Sigmoid colon (tissue), 6 donors: ENCODE measurements at regions not wholly inside any gene's neighbourhood (a gene's known extent, or its start where the extent isn't known, plus 50 kb on each side); places are given as distances from the start of the nearest gene placed in this dataset.

Experiments used
- DNase-seq: peaks from one replicate; pipeline ENCODE4 v3.0.0-alpha.2; 2019
- H3K27ac ChIP-seq, 4 donors: fragments of 200-600 bp; sonication (generic); one replicate each; pipeline ENCODE4 v1.5.1; 2016 to 2019; ENCODE audit warnings: mild to moderate bottlenecking in 1 of 4
- H3K27me3 ChIP-seq, 3 donors: fragments of 200-600 bp; sonication (generic); one replicate each; pipeline ENCODE4 v1.5.1; 2019; ENCODE audit warnings: mild to moderate bottlenecking in 1 of 3
- H3K36me3 ChIP-seq, 4 donors: fragments of 200-600 bp; sonication (generic); one replicate each; pipeline ENCODE4 v1.5.1; 2016 to 2019
- H3K4me1 ChIP-seq, 4 donors: fragments of 200-600 bp; sonication (generic); one replicate each; pipeline ENCODE4 v1.5.1; 2017 to 2019
- H3K4me3 ChIP-seq, 4 donors: fragments of 200-600 bp; sonication (generic); one replicate each; pipeline ENCODE4 v1.5.1; 2017 to 2019; ENCODE audit warnings: mild to moderate bottlenecking in 2 of 4, moderate library complexity in 1 of 4
- H3K9me3 ChIP-seq, 4 donors: fragments of 200-600 bp in 3 of 4; sonication (generic) in 3 of 4; one replicate each; pipeline versions ENCODE4 v1.5.1 to v1.6.1; 2013 to 2019
- EP300 ChIP-seq, 4 donors: sonication (generic); formaldehyde crosslinking; IDR thresholded peaks; one replicate each; pipeline ENCODE4 v1.6.1; 2017; ENCODE audit warnings: antibody characterized with exemption in 4 of 4
- POLR2A ChIP-seq, 2 donors: fragments of 450-650 bp; IDR thresholded peaks; one replicate each; pipeline ENCODE4 v1.6.1; 2016; ENCODE audit warnings: antibody characterized with exemption in 2 of 2, mild to moderate bottlenecking in 2 of 2, moderate library complexity in 2 of 2
- POLR2AphosphoS5 ChIP-seq, 4 donors: sonication (generic); formaldehyde crosslinking; IDR thresholded peaks; one replicate each; pipeline ENCODE4 v1.6.1; 2017; ENCODE audit warnings: antibody characterized with exemption in 4 of 4
- WGBS, 2 donors: extraction: QIAGEN DNeasy Blood & Tissue Kit; methylation state at CpG; one replicate each; pipeline ENCODE4 v1.1.7; 2013; 5-methylcytosine and 5-hydroxymethylcytosine counted together
- intact Hi-C: fragments of 100-400 bp; cut with DNase I; formaldehyde crosslinking; loops from one replicate; pipeline ENCODE4 v1.15.1; 2023
- TF ChIP-seq, protein P1 (sequence below), 4 experiments: fragments of 450-650 bp in 3 of 4; fragments of 200-600 bp in 1 of 4; IDR thresholded peaks; one replicate each; pipeline ENCODE4 v1.5.1; 2016 to 2019; ENCODE audit warnings: antibody characterized with exemption in 4 of 4, mild to moderate bottlenecking in 3 of 4, moderate library complexity in 2 of 4
- donor health status: healthy with polysubstance abuse.
- donor health status: healthy.

DNA sequence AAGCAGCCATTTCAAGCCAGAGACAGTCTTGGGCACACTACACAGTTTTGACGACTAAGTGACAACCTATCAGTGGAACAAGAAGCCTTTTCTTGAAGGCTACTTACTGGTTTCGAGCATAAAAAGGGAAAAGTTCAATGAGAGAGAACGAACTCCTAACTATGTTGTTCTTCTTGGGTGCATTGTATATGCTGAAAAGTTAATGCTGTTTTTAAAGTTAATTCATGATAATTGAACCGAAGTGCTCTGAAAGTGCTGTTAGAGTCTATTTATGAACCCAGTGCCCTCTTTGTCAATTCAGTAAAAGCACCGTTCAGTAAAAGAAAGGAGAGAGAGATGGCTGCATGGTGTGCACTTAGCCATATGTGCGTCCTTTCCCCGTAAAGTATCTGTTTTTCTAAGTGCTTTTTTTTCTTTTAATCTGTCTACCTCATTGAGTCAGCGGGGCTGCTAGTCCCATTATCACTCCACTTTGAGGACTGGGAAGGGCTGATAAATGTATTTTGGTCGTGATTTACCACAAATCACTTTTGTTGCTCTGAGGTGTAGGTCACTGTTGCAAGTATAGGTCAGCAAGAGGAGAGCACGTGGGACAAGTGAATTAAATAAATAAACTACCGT is 380.7 kb upstream of the GOLIM4 start:
- intact Hi-C loops = no loop called here
- WGBS, 2 donors = 65 to 76% methylated on average over 11 of the region's 11 CpGs
- no peaks in the 10 kb centered on the region for H3K9me3 ChIP-seq
- H3K27me3 ChIP-seq = no peaks in the 10 kb centered on the region
- no peaks in the 10 kb centered on the region for H3K4me1 ChIP-seq
- TF ChIP-seq, protein P1, sequence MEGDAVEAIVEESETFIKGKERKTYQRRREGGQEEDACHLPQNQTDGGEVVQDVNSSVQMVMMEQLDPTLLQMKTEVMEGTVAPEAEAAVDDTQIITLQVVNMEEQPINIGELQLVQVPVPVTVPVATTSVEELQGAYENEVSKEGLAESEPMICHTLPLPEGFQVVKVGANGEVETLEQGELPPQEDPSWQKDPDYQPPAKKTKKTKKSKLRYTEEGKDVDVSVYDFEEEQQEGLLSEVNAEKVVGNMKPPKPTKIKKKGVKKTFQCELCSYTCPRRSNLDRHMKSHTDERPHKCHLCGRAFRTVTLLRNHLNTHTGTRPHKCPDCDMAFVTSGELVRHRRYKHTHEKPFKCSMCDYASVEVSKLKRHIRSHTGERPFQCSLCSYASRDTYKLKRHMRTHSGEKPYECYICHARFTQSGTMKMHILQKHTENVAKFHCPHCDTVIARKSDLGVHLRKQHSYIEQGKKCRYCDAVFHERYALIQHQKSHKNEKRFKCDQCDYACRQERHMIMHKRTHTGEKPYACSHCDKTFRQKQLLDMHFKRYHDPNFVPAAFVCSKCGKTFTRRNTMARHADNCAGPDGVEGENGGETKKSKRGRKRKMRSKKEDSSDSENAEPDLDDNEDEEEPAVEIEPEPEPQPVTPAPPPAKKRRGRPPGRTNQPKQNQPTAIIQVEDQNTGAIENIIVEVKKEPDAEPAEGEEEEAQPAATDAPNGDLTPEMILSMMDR (IDR thresholded peaks at IDR 0.05) = no peak
- TF ChIP-seq POLR2AphosphoS5 (IDR thresholded peaks at IDR 0.05) (no peak), EP300 (IDR thresholded peaks at IDR 0.05) (no peak), POLR2A (IDR thresholded peaks at IDR 0.05) (no peak)
- no peak for DNase-seq
- no peak overlapping the region for H3K27ac ChIP-seq
- no peak overlapping the region for H3K4me3 ChIP-seq
- H3K36me3 ChIP-seq = no peaks in the 10 kb centered on the region

DNA sequence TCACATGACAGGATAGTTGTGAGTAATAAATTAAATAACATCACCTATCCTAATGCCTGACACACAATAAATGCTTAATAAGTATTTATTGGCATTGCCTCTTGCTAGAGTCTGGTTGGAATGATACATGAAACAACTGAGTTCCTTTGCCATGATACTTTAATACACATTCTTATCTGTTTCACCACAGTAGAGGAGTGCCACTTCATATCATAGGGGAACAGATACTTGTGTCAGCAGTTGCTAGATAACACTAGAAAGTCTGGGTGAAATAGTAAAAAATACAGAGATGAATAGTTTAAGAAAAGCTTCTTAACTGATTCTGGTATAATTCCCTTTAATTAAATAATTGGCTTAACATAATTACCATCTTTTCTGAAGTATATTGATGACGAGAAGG is 380.0 kb upstream of the GOLIM4 start:
- H3K27me3 ChIP-seq = no peaks in the 10 kb centered on the region
- WGBS, 2 donors = 87 to 91% methylated on average over 1 of the region's 1 CpG
- no peaks in the 10 kb centered on the region for H3K36me3 ChIP-seq
- DNase-seq = no peak
- H3K4me3 ChIP-seq = no peak overlapping the region
- no peak for TF ChIP-seq POLR2A (IDR thresholded peaks at IDR 0.05)
- TF ChIP-seq, protein P1 (IDR thresholded peaks at IDR 0.05) = no peak
- no peak for TF ChIP-seq EP300 (IDR thresholded peaks at IDR 0.05)
- no peak for TF ChIP-seq POLR2AphosphoS5 (IDR thresholded peaks at IDR 0.05)
- intact Hi-C loops = no loop called here
- H3K9me3 ChIP-seq = no peaks in the 10 kb centered on the region
- no peaks in the 10 kb centered on the region for H3K4me1 ChIP-seq
- H3K27ac ChIP-seq = no peak overlapping the region

DNA sequence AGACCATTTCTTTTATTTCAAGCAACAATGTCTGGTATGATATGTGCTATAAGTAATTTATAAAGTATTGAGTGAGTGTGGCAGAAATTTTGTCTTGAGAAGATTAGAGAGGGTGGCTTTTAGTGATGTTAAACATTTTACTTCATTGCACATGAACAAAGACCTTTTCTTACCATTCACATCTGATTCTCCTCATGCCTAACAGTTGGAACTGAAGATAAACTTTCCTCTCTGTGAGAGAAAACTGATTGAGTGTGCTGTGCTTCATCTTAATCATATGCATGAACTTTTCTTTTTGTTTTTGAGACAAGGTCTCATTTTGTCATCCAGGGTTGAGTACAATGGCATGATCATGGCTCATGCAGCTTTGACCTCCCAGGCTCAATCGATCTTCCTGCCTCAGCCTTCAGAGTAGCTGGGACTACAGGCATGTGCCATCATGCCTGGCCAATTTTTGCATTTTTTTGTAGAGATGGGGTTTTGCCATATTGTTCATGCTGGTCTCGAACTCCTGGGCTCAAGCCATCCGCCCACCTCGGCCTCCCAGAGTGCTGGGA is 377.7 kb upstream of the GOLIM4 start:
- TF ChIP-seq EP300 (IDR thresholded peaks at IDR 0.05) (no peak), POLR2A (IDR thresholded peaks at IDR 0.05) (no peak), POLR2AphosphoS5 (IDR thresholded peaks at IDR 0.05) (no peak)
- TF ChIP-seq, protein P1 (IDR thresholded peaks at IDR 0.05) = no peak
- intact Hi-C loops = no loop called here
- no peaks in the 10 kb centered on the region for H3K9me3 ChIP-seq
- no peak overlapping the region for H3K27ac ChIP-seq
- DNase-seq = no peak
- no peaks in the 10 kb centered on the region for H3K27me3 ChIP-seq
- no peaks in the 10 kb centered on the region for H3K4me1 ChIP-seq
- H3K36me3 ChIP-seq = no peaks in the 10 kb centered on the region
- WGBS, 2 donors = 86 to 89% methylated on average over 4 of the region's 4 CpGs
- H3K4me3 ChIP-seq = no peak overlapping the region

DNA sequence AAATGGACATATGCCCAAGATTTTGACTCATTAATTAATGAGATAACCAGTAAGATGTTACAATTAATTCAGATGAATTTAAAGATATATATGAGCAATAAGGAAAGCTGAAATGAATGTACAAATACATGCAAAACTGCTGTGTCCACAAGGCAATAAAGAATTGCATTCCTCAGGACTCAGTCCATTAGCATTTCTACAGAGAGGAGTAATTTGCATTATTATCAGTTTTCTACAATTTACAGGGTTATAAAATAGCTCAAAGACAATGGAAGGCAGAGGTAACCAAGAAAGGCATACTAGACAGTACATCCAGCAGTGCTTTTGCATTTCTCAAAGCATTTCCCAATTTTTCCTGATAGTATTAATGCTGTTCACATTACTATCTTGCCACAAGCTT is 377.1 kb upstream of the GOLIM4 start:
- no peak overlapping the region for H3K27ac ChIP-seq
- no peaks in the 10 kb centered on the region for H3K27me3 ChIP-seq
- no peaks in the 10 kb centered on the region for H3K36me3 ChIP-seq
- DNase-seq = no peak
- H3K9me3 ChIP-seq = no peaks in the 10 kb centered on the region
- no peak overlapping the region for H3K4me3 ChIP-seq
- intact Hi-C loops = no loop called here
- H3K4me1 ChIP-seq = no peaks in the 10 kb centered on the region
- TF ChIP-seq POLR2AphosphoS5 (IDR thresholded peaks at IDR 0.05) (no peak), EP300 (IDR thresholded peaks at IDR 0.05) (no peak), POLR2A (IDR thresholded peaks at IDR 0.05) (no peak)
- TF ChIP-seq, protein P1 (IDR thresholded peaks at IDR 0.05) = no peak

DNA sequence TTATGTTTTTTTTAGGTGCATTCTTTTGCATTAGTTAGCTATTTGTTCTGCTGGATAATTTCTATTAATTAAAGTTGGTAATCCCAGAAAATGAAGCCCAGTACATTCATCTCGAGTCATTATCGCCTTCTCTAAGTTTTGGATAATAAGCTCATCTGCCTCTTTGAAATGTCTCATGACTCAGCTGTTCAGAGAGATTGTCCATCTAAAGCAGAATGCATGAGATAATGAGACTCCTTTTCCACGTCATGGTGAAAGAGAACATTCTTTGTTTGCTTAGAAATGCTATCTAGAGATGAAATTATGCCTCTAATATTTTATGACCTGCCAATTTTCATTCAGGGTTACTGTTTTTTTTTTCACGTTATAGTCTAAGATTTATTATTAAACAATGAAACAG is 374.7 kb upstream of the GOLIM4 start:
- intact Hi-C loops = no loop called here
- Histone ChIP-seq H3K27ac (no peak overlapping the region), H3K4me1 (no peaks in the 10 kb centered on the region), H3K9me3 (no peaks in the 10 kb centered on the region), H3K36me3 (no peaks in the 10 kb centered on the region), H3K4me3 (no peak overlapping the region), H3K27me3 (no peaks in the 10 kb centered on the region)
- no peak for DNase-seq
- TF ChIP-seq EP300 (IDR thresholded peaks at IDR 0.05) (no peak), POLR2A (IDR thresholded peaks at IDR 0.05) (no peak)
- 52 to 82% methylated on average over 4 of the region's 4 CpGs for WGBS, 2 donors
